ENCODE measurements at regions not wholly inside any gene's neighbourhood (a gene's known extent, or its start where the extent isn't known, plus 50 kb on each side); places are given as distances from the start of the nearest gene placed in this dataset.

DNA sequence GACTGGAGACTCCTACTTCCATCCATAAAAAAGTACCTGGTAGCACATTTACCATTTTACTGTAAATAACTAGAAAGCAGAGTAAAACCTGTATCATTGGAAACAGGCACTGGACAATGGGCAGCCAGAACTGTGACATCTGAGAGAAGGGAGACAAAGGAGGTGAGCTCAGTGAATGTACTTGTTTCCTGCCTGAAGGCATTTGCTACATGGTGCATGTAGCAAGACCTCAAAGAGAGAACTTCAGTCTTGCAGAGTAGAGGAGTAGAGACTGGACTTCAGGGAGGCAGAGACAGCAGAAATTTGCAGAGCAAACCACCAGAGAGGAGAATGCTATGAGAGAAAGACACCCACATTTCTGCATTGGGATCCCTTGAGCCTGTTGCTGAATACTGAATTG lies 171.0 kb upstream of the CCN2 start:
- TF ChIP-seq POLR2A (IDR thresholded peaks at IDR 0.05) (no peak), CTCF (IDR thresholded peaks at IDR 0.05) (no peak)

All from prostate gland (tissue), 2 donors.